NCI-H446 (cell line): ENCODE measurements at regions not wholly inside any gene's neighbourhood (a gene's known extent, or its start where the extent isn't known, plus 50 kb on each side); places are given as distances from the start of the nearest gene placed in this dataset.
"Not testable (repeated sequence)": the region's sequence is repeated elsewhere in the genome, so short reads cannot be mapped to it uniquely, and the experiment has no call there.

Source experiments
- DNase-seq, 2 experiments: peaks; one replicate each; lab custom pipeline; 2025; lab: John Stamatoyannopoulos, UW

- no peak for DNase-seq
Measured at GRCh38 chr10:83516788-83517187, 622.5 kb upstream of the GHITM start.

- no peak for DNase-seq
Measured at GRCh38 chr10:83517456-83517855, 621.9 kb upstream of the GHITM start.

GRCh38 chr10:83518779-83519178, 620.5 kb upstream of the GHITM start:
- DNase-seq = no peak

GRCh38 chr10:83520386-83520785, 618.9 kb upstream of the GHITM start:
- not testable (repeated sequence) for DNase-seq

GRCh38 chr10:83522456-83522855, 616.9 kb upstream of the GHITM start:
- DNase-seq = no peak

GRCh38 chr10:83522881-83523386, 616.4 kb upstream of the GHITM start:
- peak in 1 of 2 experiments; percentile 56 for DNase-seq

- DNase-seq = no peak
Measured at GRCh38 chr10:83527934-83528333, 611.4 kb upstream of the GHITM start.

- no peak for DNase-seq
Measured at GRCh38 chr10:83533290-83533689, 606.0 kb upstream of the GHITM start.

GRCh38 chr10:83536426-83536825, 602.9 kb upstream of the GHITM start:
- no peak for DNase-seq

GRCh38 chr10:83538047-83538446, 601.3 kb upstream of the GHITM start:
- peak; percentile 16 to 62 for DNase-seq

- peak in 1 of 2 experiments; percentile 16 for DNase-seq
Measured at GRCh38 chr10:83539528-83540308, 599.6 kb upstream of the GHITM start.

- DNase-seq = no peak
Measured at GRCh38 chr10:83541046-83541445, 598.3 kb upstream of the GHITM start.

GRCh38 chr10:83542774-83543411, 596.4 kb upstream of the GHITM start:
- no peak for DNase-seq

GRCh38 chr10:83543691-83544462, 595.4 kb upstream of the GHITM start:
- DNase-seq = peak; percentile 1 to 61

- no peak for DNase-seq
Measured at GRCh38 chr10:83545901-83546391, 593.4 kb upstream of the GHITM start.

GRCh38 chr10:83551190-83551589, 588.1 kb upstream of the GHITM start:
- not testable (repeated sequence) for DNase-seq

GRCh38 chr10:83553366-83553765, 585.9 kb upstream of the GHITM start:
- DNase-seq = no peak

- no peak for DNase-seq
Measured at GRCh38 chr10:83555264-83555663, 584.0 kb upstream of the GHITM start.

GRCh38 chr10:83562381-83562780, 576.9 kb upstream of the GHITM start:
- no peak for DNase-seq

- DNase-seq = no peak
Measured at GRCh38 chr10:83564889-83565588, 574.3 kb upstream of the GHITM start.

- no peak for DNase-seq
Measured at GRCh38 chr10:83572036-83572435, 567.3 kb upstream of the GHITM start.

GRCh38 chr10:83574770-83575169, 564.5 kb upstream of the GHITM start:
- no peak for DNase-seq
